ENCODE measurements at regions not wholly inside any gene's neighbourhood (a gene's known extent, or its start where the extent isn't known, plus 50 kb on each side); places are given as distances from the start of the nearest gene placed in this dataset.

DNA sequence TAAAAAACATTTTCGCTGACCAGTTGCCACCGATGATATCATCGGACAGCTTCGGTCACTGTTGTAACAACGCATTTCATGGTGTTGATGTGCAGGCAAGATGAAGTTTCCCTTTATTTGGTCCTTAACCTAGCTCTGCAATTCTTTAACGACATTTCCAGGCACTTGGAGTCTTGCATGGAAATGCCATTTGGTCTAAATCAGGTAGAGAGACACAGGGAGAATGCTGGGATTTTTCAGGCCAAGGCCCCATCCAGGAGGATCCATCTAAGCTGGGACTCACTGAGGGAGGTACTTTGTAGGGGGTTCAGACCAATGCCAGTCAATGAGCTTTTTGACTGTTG, 121.5 kb upstream of the RCN1 start:
- Histone ChIP-seq H3K9me3 (no peaks in the 10 kb centered on the region), H3K27me3 (peaks cover 6% of the 10 kb centered on the region), H3K4me3 (no peak overlapping the region), H3K36me3 (no peaks in the 10 kb centered on the region), H3K4me1 (no peaks in the 10 kb centered on the region), H3K27ac (no peak overlapping the region)
- 30 to 34% methylated on average over 6 of the region's 6 CpGs for WGBS, 2 donors (ENCODE audit: low coverage in 1 of 2)
- ATAC-seq = no peak
- TF ChIP-seq POLR2A (IDR thresholded peaks at IDR 0.05) (no peak), EP300 (IDR thresholded peaks at IDR 0.05) (no peak), POLR2AphosphoS5 (IDR thresholded peaks at IDR 0.05) (no peak)
- TF ChIP-seq, protein P1, sequence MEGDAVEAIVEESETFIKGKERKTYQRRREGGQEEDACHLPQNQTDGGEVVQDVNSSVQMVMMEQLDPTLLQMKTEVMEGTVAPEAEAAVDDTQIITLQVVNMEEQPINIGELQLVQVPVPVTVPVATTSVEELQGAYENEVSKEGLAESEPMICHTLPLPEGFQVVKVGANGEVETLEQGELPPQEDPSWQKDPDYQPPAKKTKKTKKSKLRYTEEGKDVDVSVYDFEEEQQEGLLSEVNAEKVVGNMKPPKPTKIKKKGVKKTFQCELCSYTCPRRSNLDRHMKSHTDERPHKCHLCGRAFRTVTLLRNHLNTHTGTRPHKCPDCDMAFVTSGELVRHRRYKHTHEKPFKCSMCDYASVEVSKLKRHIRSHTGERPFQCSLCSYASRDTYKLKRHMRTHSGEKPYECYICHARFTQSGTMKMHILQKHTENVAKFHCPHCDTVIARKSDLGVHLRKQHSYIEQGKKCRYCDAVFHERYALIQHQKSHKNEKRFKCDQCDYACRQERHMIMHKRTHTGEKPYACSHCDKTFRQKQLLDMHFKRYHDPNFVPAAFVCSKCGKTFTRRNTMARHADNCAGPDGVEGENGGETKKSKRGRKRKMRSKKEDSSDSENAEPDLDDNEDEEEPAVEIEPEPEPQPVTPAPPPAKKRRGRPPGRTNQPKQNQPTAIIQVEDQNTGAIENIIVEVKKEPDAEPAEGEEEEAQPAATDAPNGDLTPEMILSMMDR (IDR thresholded peaks at IDR 0.05) = no peak

DNA sequence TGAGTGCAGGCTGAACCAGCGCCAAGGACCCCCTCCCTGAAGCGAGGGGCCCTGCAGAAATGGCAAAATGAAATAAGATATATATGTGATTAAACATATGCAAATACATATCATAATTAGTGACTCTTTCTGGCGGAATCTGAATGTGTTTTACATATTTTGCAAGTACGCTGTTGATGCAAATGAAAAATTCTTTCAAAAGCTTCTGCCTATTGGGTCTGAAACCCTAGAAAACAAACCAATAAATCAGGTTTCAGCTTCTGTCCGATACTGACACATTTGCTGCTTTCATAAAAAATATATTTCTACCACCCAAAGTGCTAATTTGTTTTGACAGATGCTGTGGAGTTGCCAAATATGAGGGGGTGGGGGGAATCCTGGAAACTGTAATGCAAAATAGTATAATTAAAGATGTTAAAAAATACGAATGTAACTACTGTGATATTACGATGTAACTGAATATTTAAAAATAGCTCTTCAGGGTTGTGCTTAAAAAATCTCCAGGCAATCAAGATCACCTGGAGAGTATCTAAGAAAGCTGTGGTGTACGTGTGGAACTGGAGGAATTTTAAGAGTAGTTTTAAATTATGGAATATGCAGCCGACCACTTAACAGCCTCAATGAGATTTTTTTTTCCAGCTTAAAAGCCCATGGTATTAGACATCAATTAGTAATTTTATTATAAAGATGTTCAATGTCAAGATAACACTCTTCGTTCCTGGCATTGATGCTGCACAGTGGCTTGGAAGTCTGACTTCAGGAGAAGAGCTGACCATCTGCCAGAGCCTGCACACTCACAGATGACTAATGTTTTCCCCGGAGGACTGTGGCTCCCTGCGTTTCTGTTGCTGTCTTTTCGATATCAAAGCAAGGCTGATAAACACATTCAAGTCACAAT, 122.2 kb upstream of the RCN1 start:
- no peaks in the 10 kb centered on the region for H3K36me3 ChIP-seq
- H3K9me3 ChIP-seq = no peaks in the 10 kb centered on the region
- 36 to 55% methylated on average over 12 to 13 of the region's 13 CpGs for WGBS, 2 donors (ENCODE audit: low coverage in 1 of 2)
- H3K27ac ChIP-seq = no peak overlapping the region
- no peaks in the 10 kb centered on the region for H3K4me1 ChIP-seq
- H3K4me3 ChIP-seq = no peak overlapping the region
- peaks cover 6% of the 10 kb centered on the region for H3K27me3 ChIP-seq
- ATAC-seq = no peak
- TF ChIP-seq, protein P1 (IDR thresholded peaks at IDR 0.05) = no peak
- TF ChIP-seq POLR2AphosphoS5 (IDR thresholded peaks at IDR 0.05) (no peak), EP300 (IDR thresholded peaks at IDR 0.05) (no peak), POLR2A (IDR thresholded peaks at IDR 0.05) (no peak)

DNA sequence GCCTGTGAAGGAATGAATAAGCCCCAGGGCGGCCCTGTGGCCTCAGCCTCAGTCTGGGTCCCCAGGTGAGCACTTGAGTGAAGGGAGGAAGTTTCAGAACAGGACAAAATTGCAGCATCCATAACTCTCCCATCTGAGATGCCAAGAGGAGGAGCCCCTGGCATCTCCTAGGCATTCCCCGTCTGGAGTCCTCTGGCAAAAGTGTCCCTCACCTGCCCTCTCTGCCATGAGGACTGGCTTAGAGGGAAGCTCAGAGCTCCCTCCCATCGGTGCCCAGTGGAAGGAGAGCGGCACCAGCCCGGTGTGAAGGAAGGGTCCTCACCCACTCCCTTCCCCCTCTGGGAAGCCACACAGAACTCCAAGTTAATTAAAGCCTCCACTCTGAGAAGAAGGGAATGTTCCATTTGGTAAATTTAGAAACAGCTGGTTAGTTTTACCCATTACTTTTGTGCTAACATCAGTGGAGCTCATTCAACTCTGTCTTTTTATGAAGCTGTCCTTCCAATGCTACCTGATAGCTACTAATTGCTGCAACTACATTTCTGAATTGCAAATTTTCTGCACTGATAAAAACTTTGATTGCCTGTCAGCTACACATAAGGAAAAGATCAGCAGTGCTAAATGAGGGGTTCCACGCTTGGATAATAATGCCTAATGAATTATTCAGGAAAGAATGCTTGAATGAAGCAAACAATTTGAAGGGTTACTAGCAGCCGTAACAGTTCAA, 123.3 kb upstream of the RCN1 start:
- H3K4me1 ChIP-seq = no peaks in the 10 kb centered on the region
- ATAC-seq = no peak
- WGBS, 2 donors (ENCODE audit: low coverage in 1 of 2) = 72 to 84% methylated on average over 3 to 4 of the region's 7 CpGs
- H3K9me3 ChIP-seq = no peaks in the 10 kb centered on the region
- TF ChIP-seq EP300 (IDR thresholded peaks at IDR 0.05) (no peak), POLR2A (IDR thresholded peaks at IDR 0.05) (no peak), POLR2AphosphoS5 (IDR thresholded peaks at IDR 0.05) (no peak)
- TF ChIP-seq, protein P1 (IDR thresholded peaks at IDR 0.05) = no peak
- no peak overlapping the region for H3K27ac ChIP-seq
- no peaks in the 10 kb centered on the region for H3K36me3 ChIP-seq
- no peak overlapping the region for H3K4me3 ChIP-seq
- H3K27me3 ChIP-seq = no peaks in the 10 kb centered on the region

DNA sequence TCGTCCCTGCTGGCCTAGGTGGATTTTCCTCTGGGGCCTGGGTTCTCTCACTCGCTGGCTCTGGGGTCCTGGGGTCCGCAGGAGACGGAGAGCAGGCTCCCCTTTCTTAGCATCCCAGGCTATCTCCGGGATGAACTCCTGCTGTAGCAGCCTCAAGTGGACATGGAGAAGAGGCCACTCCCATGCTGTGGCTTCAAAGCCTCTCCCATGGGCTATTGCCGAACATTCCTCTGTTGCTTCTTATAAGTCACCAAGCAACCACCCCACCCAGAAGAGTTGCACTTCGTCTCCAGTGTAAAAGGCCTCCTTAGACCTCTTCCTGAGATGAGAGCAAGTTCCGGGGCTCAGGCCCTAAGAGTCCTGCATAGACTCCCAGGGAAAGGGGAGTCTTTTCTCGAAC, 124.0 kb upstream of the RCN1 start:
- no peak for ATAC-seq
- TF ChIP-seq EP300 (IDR thresholded peaks at IDR 0.05) (no peak), POLR2A (IDR thresholded peaks at IDR 0.05) (no peak), POLR2AphosphoS5 (IDR thresholded peaks at IDR 0.05) (no peak)
- TF ChIP-seq, protein P1 (IDR thresholded peaks at IDR 0.05) = no peak
- 77% methylated on average over 3 to 5 of the region's 9 CpGs for WGBS, 2 donors (ENCODE audit: low coverage in 1 of 2)

More for the DNA sequence above, 124.0 kb upstream of the RCN1 start:
- no peak overlapping the region for H3K27ac ChIP-seq
- no peak overlapping the region for H3K4me3 ChIP-seq
- H3K9me3 ChIP-seq = no peaks in the 10 kb centered on the region
- H3K36me3 ChIP-seq = no peaks in the 10 kb centered on the region
- H3K27me3 ChIP-seq = no peaks in the 10 kb centered on the region
- no peaks in the 10 kb centered on the region for H3K4me1 ChIP-seq
